Astrocyte (in vitro differentiated cells and primary cell): ENCODE measurements at regions not wholly inside any gene's neighbourhood (a gene's known extent, or its start where the extent isn't known, plus 50 kb on each side); places are given as distances from the start of the nearest gene placed in this dataset.

Experiments used
- EZH2 ChIP-seq: IDR thresholded peaks from 2 replicates; pipeline ENCODE4 v1.6.1; 2012; ENCODE audit warnings: mild to moderate bottlenecking, low read length, inconsistent platforms; ENCODE audit not compliant: insufficient read depth
- TF ChIP-seq, protein P1 (sequence below): IDR thresholded peaks from 2 replicates; pipeline ENCODE4 v1.5.1; 2011; ENCODE audit warnings: low read depth, mild to moderate bottlenecking, inconsistent platforms, low read length, moderate library complexity; ENCODE audit not compliant: insufficient read depth

DNA sequence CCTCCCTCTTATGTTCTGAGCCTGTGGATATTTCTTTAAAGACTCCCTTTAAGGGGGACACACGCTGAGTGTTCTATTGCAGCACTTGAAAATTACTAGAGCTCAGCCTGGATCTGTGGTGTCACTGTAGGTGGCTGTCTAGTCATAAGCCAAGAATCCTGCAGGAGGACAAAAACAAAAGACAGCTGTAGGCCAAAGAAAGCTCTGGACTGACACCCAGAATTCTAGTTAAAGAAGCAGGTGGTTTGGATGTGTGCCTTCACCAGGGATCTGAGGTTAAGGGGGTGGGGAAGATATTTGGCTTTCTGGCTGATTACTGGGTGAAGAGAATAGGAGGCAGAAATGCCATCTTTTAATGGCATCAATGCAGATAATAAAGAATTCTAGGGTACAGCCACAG lies 842.5 kb upstream of the NXPH2 start:
- no peak for TF ChIP-seq EZH2
- TF ChIP-seq, protein P1, sequence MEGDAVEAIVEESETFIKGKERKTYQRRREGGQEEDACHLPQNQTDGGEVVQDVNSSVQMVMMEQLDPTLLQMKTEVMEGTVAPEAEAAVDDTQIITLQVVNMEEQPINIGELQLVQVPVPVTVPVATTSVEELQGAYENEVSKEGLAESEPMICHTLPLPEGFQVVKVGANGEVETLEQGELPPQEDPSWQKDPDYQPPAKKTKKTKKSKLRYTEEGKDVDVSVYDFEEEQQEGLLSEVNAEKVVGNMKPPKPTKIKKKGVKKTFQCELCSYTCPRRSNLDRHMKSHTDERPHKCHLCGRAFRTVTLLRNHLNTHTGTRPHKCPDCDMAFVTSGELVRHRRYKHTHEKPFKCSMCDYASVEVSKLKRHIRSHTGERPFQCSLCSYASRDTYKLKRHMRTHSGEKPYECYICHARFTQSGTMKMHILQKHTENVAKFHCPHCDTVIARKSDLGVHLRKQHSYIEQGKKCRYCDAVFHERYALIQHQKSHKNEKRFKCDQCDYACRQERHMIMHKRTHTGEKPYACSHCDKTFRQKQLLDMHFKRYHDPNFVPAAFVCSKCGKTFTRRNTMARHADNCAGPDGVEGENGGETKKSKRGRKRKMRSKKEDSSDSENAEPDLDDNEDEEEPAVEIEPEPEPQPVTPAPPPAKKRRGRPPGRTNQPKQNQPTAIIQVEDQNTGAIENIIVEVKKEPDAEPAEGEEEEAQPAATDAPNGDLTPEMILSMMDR, result no peak
